ENCODE measurements at regions not wholly inside any gene's neighbourhood (a gene's known extent, or its start where the extent isn't known, plus 50 kb on each side); places are given as distances from the start of the nearest gene placed in this dataset.

DNA sequence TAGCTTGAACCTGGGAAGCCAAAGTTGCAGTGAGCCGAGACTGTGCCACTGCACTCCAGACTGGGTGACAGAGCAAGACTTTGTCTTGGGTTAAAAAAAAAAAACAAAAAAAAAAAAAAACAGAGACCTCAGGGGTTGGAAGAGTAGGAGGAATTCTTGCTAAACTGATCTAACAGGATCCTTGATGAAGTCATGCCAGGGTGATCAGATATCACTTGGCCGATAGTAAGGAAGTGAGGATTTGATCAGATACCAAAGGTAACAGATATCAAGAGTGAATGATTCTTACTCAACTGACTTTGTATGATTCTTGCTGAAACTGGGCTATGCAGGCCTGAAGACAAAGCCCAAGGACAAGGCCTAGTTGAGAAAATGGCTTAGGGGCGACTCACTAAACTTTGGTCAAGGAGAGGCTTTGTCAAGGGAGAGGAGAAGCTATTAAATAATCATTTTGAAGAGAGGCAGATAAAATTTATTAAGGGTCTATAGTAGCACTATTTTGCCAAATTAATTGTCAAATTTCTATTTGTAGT, 624.7 kb downstream of the UTRN start:
- no peak for ATAC-seq
- no peaks in the 10 kb centered on the region for H3K9me3 ChIP-seq
- TF ChIP-seq, protein P1, sequence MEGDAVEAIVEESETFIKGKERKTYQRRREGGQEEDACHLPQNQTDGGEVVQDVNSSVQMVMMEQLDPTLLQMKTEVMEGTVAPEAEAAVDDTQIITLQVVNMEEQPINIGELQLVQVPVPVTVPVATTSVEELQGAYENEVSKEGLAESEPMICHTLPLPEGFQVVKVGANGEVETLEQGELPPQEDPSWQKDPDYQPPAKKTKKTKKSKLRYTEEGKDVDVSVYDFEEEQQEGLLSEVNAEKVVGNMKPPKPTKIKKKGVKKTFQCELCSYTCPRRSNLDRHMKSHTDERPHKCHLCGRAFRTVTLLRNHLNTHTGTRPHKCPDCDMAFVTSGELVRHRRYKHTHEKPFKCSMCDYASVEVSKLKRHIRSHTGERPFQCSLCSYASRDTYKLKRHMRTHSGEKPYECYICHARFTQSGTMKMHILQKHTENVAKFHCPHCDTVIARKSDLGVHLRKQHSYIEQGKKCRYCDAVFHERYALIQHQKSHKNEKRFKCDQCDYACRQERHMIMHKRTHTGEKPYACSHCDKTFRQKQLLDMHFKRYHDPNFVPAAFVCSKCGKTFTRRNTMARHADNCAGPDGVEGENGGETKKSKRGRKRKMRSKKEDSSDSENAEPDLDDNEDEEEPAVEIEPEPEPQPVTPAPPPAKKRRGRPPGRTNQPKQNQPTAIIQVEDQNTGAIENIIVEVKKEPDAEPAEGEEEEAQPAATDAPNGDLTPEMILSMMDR (IDR thresholded peaks at IDR 0.05): no peak
- TF ChIP-seq EP300 (IDR thresholded peaks at IDR 0.05) (no peak), POLR2AphosphoS5 (IDR thresholded peaks at IDR 0.05) (no peak), POLR2A (IDR thresholded peaks at IDR 0.05) (no peak)
- H3K4me1 ChIP-seq: peaks cover 0 to 20% (median 0%) of the 10 kb centered on the region in 3 donors
- no peaks in the 10 kb centered on the region for H3K27me3 ChIP-seq
- H3K27ac ChIP-seq: no peak overlapping the region
- WGBS, 2 donors (ENCODE audit: low coverage in 1 of 2): 94 to 100% methylated on average over 3 of the region's 3 CpGs
- no peak overlapping the region for H3K4me3 ChIP-seq
- no peaks in the 10 kb centered on the region for H3K36me3 ChIP-seq

GRCh38 chr6:144911322-144911721, 626.2 kb downstream of the UTRN start:
- ATAC-seq: no peak
- WGBS, 2 donors (ENCODE audit: low coverage in 1 of 2): 83 to 92% methylated on average over 2 of the region's 2 CpGs

DNA sequence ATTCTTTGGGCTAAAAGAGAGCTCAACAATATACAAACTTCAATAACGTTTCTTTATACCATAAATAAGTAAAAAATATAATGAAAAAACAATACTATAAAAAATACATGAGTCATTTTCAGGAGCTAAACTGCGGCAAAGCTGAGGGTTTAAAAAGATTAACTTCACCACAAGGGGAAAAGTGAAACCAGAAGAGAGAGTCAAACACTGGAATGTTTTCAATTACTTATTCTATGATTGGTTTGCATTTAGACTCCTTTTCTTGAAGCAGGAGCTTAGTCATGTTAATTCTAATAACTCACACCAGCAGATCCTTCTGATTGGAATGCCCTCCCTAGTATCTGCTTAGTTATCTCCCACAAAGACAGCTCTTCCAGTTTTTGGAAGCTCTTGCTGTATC, 627.3 kb downstream of the UTRN start:
- 17% methylated on average over 2 of the region's 2 CpGs for WGBS, 2 donors (ENCODE audit: low coverage in 1 of 2)
- Histone ChIP-seq H3K27me3 (no peaks in the 10 kb centered on the region), H3K27ac (no peak overlapping the region), H3K4me1 (peaks cover 0 to 20% (median 0%) of the 10 kb centered on the region in 3 donors), H3K9me3 (no peaks in the 10 kb centered on the region), H3K4me3 (no peak overlapping the region), H3K36me3 (no peaks in the 10 kb centered on the region)
- ATAC-seq: no peak
- TF ChIP-seq EP300 (IDR thresholded peaks at IDR 0.05) (no peak), POLR2AphosphoS5 (IDR thresholded peaks at IDR 0.05) (no peak), POLR2A (IDR thresholded peaks at IDR 0.05) (no peak)
- TF ChIP-seq, protein P1 (IDR thresholded peaks at IDR 0.05): peak in 2 of 4 experiments; percentile 3 to 7

More at GRCh38 chr6:144911322-144911721, 626.2 kb downstream of the UTRN start:
- Histone ChIP-seq H3K4me3 (no peak overlapping the region), H3K4me1 (peaks cover 0 to 20% (median 0%) of the 10 kb centered on the region in 3 donors), H3K36me3 (no peaks in the 10 kb centered on the region), H3K27ac (no peak overlapping the region), H3K27me3 (no peaks in the 10 kb centered on the region), H3K9me3 (no peaks in the 10 kb centered on the region)
- TF ChIP-seq POLR2A (IDR thresholded peaks at IDR 0.05) (no peak), POLR2AphosphoS5 (IDR thresholded peaks at IDR 0.05) (no peak), EP300 (IDR thresholded peaks at IDR 0.05) (no peak)
- TF ChIP-seq, protein P1 (IDR thresholded peaks at IDR 0.05): no peak

DNA sequence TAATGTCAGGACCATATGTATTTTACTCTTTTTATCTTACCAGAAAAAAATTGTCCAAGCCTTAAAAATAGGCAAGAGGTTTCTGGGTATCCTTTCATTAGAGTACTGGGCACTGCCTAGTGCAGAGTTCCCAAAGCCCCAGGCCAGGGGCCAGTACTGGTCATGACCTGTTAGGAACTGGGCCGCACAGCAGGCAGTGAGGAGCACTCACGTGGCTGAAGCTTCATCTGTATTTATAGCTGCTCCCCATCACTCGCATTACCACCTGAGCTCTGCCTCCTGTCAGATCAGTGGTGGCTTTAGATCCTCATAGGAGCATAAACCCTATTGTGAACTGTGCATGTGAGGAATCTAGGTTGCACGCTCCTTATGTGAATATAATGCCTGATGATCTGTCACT, 632.9 kb downstream of the UTRN start:
- H3K27ac ChIP-seq: no peak overlapping the region
- no peaks in the 10 kb centered on the region for H3K27me3 ChIP-seq
- H3K36me3 ChIP-seq: no peaks in the 10 kb centered on the region
- no peak for ATAC-seq
- TF ChIP-seq POLR2AphosphoS5 (IDR thresholded peaks at IDR 0.05): no peak
- TF ChIP-seq EP300 (IDR thresholded peaks at IDR 0.05): no peak
- TF ChIP-seq, protein P1 (IDR thresholded peaks at IDR 0.05): no peak
- no peak for TF ChIP-seq POLR2A (IDR thresholded peaks at IDR 0.05)
- no peak overlapping the region for H3K4me3 ChIP-seq
- H3K9me3 ChIP-seq: no peaks in the 10 kb centered on the region
- H3K4me1 ChIP-seq: peaks cover 0 to 14% (median 0%) of the 10 kb centered on the region in 3 donors
- 94 to 100% methylated on average over 1 to 4 of the region's 4 CpGs for WGBS, 2 donors (ENCODE audit: low coverage in 1 of 2)

DNA sequence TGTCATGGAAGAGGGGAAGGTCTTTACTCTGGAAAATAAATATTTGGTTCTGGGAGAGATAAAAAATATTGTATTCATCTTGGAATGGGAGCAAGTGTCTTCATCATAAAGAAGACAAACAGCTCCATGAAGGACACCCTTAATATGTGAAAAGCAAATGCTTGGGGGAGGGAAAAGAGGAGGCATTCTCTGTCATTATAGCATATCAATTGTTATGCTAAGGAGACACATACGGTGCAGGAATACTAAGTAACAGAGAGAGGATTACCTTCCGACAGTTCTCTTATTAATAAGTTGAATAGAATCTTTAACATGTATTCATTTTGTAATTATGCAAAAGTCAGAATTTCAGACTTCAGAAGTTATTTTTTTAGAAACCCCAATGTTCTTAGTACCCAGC, 634.4 kb downstream of the UTRN start:
- 73 to 81% methylated on average over 2 of the region's 2 CpGs for WGBS, 2 donors (ENCODE audit: low coverage in 1 of 2)
- no peak for ATAC-seq
- no peak overlapping the region for H3K27ac ChIP-seq
- H3K27me3 ChIP-seq: no peaks in the 10 kb centered on the region
- H3K9me3 ChIP-seq: no peaks in the 10 kb centered on the region
- no peak overlapping the region for H3K4me3 ChIP-seq
- H3K4me1 ChIP-seq: peaks cover 0 to 14% (median 0%) of the 10 kb centered on the region in 3 donors
- no peak for TF ChIP-seq POLR2AphosphoS5 (IDR thresholded peaks at IDR 0.05)
- TF ChIP-seq, protein P1 (IDR thresholded peaks at IDR 0.05): no peak
- no peak for TF ChIP-seq EP300 (IDR thresholded peaks at IDR 0.05)
- H3K36me3 ChIP-seq: no peaks in the 10 kb centered on the region

Data from gastroesophageal sphincter (tissue), 4 donors.